HG02763 (cell line): ENCODE measurements at regions not wholly inside any gene's neighbourhood (a gene's known extent, or its start where the extent isn't known, plus 50 kb on each side); places are given as distances from the start of the nearest gene placed in this dataset.

ENCODE experiments used
- ATAC-seq: cut with Tn5 transposase; IDR thresholded peaks from one replicate; pipeline ENCODE4 v1.9.1; 2021; ENCODE audit warnings: mild to moderate bottlenecking, moderate library complexity; ENCODE audit not compliant: unreplicated experiment

DNA sequence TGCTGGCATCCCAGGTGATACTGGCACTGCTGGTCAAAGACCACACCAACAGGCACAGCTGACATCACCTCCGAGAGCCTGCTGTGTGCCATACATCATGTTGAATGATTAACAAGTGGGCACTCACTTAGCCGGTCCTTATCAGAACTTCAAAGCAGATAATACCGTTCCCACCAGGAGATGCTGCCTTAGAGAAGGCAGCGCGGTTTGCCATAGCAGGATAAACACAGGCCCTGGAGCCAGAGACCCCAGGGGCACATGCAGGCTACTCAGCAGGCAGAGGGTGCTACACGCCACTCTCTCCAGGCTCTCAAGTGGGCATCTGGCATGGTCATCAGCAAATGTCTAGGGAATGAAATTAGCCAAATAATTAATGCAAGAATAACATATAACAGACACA is 86.5 kb upstream of the CST7 start:
- no peak for ATAC-seq

- ATAC-seq = no peak
Measured at GRCh38 chr20:24863356-24863755, 85.7 kb upstream of the CST7 start.

GRCh38 chr20:24866008-24866407 is 83.1 kb upstream of the CST7 start:
- ATAC-seq = no peak

- ATAC-seq = no peak
Measured at GRCh38 chr20:24866742-24867141, 82.3 kb upstream of the CST7 start.

DNA sequence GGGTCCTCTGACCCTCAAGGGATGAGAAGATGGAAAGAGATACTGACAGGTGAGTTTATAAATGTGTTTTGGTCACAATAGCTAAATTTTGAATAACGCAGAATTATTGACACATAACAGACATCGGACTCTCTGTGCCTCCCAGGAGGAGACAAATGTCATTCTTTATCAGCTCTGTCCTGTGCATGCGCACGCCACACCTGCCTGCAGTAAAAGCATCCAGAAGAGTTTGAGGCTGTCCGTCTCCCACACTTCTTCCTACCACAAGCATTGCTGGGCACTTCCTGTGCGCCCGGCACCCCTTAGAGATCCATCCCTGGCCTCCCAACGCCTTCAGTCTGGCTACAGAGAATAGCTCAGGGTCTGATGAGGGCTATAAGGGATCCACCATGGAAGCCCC is 81.5 kb upstream of the CST7 start:
- ATAC-seq = no peak

DNA sequence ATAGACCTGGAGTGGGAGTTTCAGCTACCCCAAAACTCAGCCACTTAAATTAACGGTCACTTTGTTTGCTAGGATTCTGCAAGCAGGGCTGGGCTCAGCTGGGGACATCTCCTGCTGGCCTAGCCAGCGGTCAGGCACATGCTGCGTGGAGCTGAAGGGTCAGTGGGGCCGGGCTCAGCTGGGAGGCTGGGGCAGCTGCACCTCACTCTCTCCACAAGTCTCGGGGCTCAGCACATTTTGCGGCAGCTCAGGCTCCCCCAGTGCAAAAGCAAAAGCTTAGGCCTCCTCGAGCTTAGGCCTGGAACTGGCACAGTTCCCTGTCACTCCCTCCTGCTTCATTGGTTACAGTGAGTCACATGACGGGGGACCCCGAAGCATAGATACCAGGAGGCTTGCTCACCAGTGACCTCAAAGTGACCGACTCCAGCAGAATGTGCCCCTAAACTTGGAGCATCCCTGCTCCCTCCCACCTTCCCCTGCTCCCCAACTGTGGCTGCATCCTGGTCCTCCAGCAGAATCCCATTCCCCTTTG is 80.6 kb upstream of the CST7 start:
- no peak for ATAC-seq

DNA sequence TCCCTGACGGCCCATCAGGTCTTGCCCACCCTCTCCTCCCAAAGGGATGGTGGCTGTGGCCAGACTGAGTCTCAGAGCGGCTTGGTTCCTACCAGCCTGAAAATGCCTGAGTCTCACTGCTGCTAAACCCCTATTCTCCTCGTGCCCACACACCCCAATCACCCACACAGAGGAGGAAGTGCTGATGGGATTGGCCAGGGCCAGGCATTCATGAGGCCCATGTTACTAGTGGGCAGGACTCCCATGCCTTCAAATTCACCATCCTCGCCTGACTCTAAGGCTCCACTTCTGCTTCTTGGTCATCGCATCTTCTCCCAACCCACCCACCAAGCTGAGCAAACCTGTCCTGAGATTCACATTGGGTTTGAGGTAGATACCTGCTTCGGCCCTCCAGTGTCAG is 80.1 kb upstream of the CST7 start:
- no peak for ATAC-seq

- no peak for ATAC-seq
Measured at GRCh38 chr20:24870057-24870456, 79.0 kb upstream of the CST7 start.

DNA sequence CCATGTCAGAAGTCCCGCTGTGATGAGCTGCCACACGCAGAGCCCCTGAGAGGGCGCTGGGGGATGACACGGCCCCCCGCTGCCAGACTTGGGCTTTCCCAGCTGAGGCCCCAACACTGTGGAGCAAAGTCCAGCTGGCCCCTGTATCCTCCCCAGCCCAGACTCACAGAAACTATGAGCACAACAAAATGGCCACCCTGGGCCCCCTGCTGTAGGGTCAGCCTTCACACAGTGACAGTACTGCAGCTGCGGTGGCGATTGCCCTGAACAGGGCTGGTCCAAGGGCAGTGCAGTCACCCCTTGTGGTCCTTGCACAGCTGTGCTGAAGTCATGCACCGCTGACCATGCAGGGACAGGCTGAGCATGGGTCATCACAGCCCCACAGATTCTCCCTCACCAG is 78.2 kb upstream of the CST7 start:
- no peak for ATAC-seq

- no peak for ATAC-seq
Measured at GRCh38 chr20:24871480-24872213, 77.4 kb upstream of the CST7 start.

DNA sequence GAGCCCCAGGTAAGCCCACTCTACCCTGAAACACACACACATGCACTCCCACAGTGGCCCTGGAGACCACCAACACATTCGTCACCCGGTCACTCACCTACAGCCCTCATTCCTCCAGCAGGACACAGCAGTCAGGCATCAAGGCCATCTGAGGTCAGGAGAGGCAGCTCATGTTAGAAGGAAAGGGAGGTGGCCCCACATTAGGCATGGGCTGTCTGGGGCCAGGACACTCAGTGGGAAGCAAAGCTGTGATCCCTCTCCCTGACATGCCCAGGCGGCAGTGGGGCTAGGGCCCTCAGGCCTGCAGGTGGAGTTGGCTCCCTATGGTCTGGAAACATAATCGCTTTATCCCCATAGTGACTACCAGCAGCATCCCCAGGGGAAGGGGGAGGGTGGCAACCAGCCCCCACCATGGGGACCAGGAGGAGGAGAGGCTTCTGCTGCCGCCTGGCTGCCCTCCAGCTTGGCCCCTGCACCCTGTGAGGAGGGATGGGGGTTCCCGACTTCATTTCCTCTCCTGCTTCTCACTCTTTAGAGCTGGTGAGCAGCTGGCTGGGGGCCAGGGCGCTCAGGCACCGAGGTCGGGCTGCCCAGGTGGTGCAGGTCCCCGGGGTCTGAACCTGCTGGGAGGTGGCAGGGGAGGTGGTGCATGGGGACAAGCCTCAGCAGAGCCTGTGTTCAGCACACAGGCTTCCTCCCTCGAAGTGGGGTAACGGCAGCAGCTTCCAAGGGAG is 76.6 kb upstream of the CST7 start:
- ATAC-seq = peak; percentile 58

DNA sequence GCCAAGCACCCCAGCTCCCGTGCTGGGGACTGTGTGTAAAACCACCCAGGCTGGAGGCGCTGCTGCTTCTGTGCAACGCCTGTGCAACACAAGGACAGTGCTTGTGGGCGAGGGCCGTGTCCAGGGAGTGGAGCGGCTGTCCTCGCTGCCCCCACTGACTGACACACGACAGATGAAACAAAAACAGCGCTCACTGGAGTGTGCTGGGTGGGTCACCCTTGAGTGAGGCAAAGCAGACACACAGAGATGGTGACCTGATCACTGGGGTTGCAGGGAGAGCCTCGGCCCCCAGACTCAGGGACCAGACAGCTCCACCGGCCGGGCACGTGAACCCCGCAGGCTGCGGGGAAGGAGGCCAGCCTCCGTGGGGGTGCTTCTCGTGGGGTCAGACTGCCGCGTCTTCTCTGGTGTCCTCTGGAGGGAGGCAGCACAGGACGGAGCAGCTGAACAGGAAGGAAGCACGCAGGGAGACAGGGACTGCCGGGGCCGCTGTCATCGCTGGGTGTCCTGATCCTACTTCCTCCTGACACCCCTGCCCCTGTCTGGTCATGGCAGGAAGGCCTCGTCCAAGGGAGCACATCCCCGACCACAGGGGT is 75.9 kb upstream of the CST7 start:
- no peak for ATAC-seq

- no peak for ATAC-seq
Measured at GRCh38 chr20:24875078-24875477, 74.0 kb upstream of the CST7 start.

DNA sequence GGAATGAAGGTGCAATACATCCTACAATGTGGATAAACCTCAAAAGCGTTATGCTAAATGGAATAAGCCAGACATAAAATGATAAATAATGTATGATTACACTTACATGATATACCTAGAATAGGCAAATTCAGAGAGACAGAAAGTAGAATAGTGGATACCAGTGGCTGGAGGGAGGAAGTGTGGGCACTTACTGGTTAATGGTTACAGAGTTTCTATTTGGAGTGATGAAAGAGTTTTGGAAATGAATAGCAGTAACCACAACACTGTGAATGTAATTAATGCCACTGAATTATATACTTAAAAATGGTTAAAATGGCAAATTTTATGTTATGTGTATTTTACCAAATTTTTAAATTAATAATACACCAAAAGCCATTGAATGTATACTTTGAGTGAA is 71.4 kb upstream of the CST7 start:
- no peak for ATAC-seq

GRCh38 chr20:24878657-24879056 is 70.4 kb upstream of the CST7 start:
- no peak for ATAC-seq

DNA sequence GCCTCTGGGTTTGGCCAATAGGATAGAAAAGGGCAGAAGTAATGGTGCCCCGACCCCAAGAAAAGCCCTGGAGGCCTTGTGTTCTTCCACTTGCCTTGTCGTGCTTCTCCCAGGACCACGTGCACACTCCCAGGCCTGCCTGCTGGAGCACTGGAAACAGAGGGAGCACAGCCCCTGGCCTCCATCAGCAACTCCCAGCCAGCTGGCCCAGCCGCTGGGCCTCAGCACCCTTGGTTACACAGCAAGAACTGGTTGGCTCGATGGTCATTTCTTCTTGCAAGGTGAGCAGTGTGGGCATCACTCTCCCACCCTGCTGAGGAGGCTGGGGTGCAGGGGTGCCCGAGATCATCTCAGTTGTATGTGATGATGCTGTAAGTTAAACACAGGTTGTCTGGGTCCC is 69.2 kb upstream of the CST7 start:
- no peak for ATAC-seq

- ATAC-seq = no peak
Measured at GRCh38 chr20:24880356-24880755, 68.7 kb upstream of the CST7 start.

DNA sequence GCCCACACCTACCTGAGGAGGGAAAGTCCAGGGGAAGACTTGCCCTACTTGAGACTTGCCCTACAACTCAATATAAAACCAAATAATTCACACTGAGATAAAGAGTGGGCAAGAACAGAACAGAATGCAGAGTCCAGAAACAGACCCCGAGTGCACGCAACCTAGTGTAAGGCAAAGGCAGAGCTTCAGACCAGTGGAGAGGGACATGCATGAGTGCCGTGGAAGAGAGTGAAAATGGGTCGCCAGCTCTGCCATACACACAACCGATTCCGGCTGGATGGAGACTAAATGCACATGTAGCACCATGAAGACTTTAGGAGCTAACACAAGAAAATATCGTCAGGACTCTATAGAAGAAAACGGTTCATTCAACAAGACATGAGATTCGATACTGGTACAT is 58.8 kb upstream of the CST7 start:
- no peak for ATAC-seq

- ATAC-seq = no peak
Measured at GRCh38 chr20:24891546-24892393, 57.3 kb upstream of the CST7 start.

GRCh38 chr20:24892522-24892921 is 56.5 kb upstream of the CST7 start:
- no peak for ATAC-seq

GRCh38 chr20:24892931-24893330 is 56.1 kb upstream of the CST7 start:
- no peak for ATAC-seq
